Panc1 (cell line): ENCODE measurements at regions not wholly inside any gene's neighbourhood (a gene's known extent, or its start where the extent isn't known, plus 50 kb on each side); places are given as distances from the start of the nearest gene placed in this dataset.

Experiments
- POLR2AphosphoS5 ChIP-seq: IDR thresholded peaks from 2 replicates; pipeline ENCODE4 v1.6.1; 2012; ENCODE audit warnings: mild to moderate bottlenecking, low read depth, low read length, moderate library complexity
- TF ChIP-seq, protein P1 (sequence below): fragments of 450-650 bp; IDR thresholded peaks from 2 replicates; pipeline ENCODE4 v1.5.1; 2017; ENCODE audit warnings: mild to moderate bottlenecking
- TF ChIP-seq, protein P2 (sequence below), 2 experiments: IDR thresholded peaks; 2 replicates each; pipeline ENCODE4 v1.6.1; 2011 to 2012; ENCODE audit warnings: low read depth in 2 of 2, control low read depth in 1 of 2, low read length in 1 of 2, mild to moderate bottlenecking in 1 of 2, moderate library complexity in 1 of 2; ENCODE audit not compliant: insufficient read depth in 1 of 2

DNA sequence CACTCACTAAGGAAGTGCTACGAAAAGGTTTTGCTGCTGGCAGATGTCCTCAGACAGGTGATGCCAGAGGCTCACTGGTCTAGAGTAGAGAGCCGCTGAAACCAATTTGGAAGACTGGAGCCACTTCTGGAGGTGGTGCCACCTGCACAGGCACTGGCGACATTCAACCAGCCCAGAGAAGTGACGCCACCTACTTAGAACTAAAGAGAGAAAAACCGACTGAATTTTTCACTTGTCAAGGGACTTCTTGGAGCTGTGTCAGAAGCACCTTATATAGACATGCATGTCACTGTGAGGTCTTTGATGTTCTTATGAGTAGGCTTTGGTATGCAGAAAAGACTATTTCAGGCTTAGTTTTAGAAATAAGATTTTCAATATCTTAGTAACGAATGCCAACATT is 71.4 kb downstream of the BOD1L2 start:
- TF ChIP-seq, protein P1, sequence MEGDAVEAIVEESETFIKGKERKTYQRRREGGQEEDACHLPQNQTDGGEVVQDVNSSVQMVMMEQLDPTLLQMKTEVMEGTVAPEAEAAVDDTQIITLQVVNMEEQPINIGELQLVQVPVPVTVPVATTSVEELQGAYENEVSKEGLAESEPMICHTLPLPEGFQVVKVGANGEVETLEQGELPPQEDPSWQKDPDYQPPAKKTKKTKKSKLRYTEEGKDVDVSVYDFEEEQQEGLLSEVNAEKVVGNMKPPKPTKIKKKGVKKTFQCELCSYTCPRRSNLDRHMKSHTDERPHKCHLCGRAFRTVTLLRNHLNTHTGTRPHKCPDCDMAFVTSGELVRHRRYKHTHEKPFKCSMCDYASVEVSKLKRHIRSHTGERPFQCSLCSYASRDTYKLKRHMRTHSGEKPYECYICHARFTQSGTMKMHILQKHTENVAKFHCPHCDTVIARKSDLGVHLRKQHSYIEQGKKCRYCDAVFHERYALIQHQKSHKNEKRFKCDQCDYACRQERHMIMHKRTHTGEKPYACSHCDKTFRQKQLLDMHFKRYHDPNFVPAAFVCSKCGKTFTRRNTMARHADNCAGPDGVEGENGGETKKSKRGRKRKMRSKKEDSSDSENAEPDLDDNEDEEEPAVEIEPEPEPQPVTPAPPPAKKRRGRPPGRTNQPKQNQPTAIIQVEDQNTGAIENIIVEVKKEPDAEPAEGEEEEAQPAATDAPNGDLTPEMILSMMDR: no peak
- no peak for TF ChIP-seq POLR2AphosphoS5
- TF ChIP-seq, protein P2, sequence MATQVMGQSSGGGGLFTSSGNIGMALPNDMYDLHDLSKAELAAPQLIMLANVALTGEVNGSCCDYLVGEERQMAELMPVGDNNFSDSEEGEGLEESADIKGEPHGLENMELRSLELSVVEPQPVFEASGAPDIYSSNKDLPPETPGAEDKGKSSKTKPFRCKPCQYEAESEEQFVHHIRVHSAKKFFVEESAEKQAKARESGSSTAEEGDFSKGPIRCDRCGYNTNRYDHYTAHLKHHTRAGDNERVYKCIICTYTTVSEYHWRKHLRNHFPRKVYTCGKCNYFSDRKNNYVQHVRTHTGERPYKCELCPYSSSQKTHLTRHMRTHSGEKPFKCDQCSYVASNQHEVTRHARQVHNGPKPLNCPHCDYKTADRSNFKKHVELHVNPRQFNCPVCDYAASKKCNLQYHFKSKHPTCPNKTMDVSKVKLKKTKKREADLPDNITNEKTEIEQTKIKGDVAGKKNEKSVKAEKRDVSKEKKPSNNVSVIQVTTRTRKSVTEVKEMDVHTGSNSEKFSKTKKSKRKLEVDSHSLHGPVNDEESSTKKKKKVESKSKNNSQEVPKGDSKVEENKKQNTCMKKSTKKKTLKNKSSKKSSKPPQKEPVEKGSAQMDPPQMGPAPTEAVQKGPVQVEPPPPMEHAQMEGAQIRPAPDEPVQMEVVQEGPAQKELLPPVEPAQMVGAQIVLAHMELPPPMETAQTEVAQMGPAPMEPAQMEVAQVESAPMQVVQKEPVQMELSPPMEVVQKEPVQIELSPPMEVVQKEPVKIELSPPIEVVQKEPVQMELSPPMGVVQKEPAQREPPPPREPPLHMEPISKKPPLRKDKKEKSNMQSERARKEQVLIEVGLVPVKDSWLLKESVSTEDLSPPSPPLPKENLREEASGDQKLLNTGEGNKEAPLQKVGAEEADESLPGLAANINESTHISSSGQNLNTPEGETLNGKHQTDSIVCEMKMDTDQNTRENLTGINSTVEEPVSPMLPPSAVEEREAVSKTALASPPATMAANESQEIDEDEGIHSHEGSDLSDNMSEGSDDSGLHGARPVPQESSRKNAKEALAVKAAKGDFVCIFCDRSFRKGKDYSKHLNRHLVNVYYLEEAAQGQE (IDR thresholded peaks at IDR 0.05; ENCODE audit: insufficient read depth in 1 of 2, low read depth in 2 of 2, low read length in 1 of 2): no peak
